GM19463 (cell line): ENCODE measurements at regions not wholly inside any gene's neighbourhood (a gene's known extent, or its start where the extent isn't known, plus 50 kb on each side); places are given as distances from the start of the nearest gene placed in this dataset.

Source experiments
- ATAC-seq: cut with Tn5 transposase; IDR thresholded peaks from one replicate; pipeline ENCODE4 v1.9.1; 2021; ENCODE audit warnings: mild to moderate bottlenecking, moderate library complexity; ENCODE audit not compliant: unreplicated experiment

GRCh38 chr1:90650401-90650800 lies 66.7 kb downstream of the BARHL2 start:
- ATAC-seq = no peak

- no peak for ATAC-seq
Measured at GRCh38 chr1:90640325-90640724, 76.8 kb downstream of the BARHL2 start.

GRCh38 chr1:90622666-90623065 lies 94.4 kb downstream of the BARHL2 start:
- no peak for ATAC-seq

GRCh38 chr1:90621986-90622385 lies 95.1 kb downstream of the BARHL2 start:
- no peak for ATAC-seq

GRCh38 chr1:90616395-90616794 lies 100.7 kb downstream of the BARHL2 start:
- no peak for ATAC-seq

GRCh38 chr1:90614872-90615271 lies 102.2 kb downstream of the BARHL2 start:
- no peak for ATAC-seq

- ATAC-seq = no peak
Measured at GRCh38 chr1:90613371-90613770, 103.7 kb downstream of the BARHL2 start.

- ATAC-seq = no peak
Measured at GRCh38 chr1:90612033-90612432, 105.1 kb downstream of the BARHL2 start.

GRCh38 chr1:90607736-90608135 lies 109.4 kb downstream of the BARHL2 start:
- no peak for ATAC-seq

- ATAC-seq = no peak
Measured at GRCh38 chr1:90605070-90605469, 112.0 kb downstream of the BARHL2 start.

- no peak for ATAC-seq
Measured at GRCh38 chr1:90593312-90593711, 123.8 kb downstream of the BARHL2 start.

- ATAC-seq = no peak
Measured at GRCh38 chr1:90591970-90592356, 125.1 kb downstream of the BARHL2 start.

- no peak for ATAC-seq
Measured at GRCh38 chr1:90591355-90591969, 125.6 kb downstream of the BARHL2 start.

GRCh38 chr1:90580176-90580575 lies 136.9 kb downstream of the BARHL2 start:
- no peak for ATAC-seq

- ATAC-seq = no peak
Measured at GRCh38 chr1:90579212-90579802, 137.8 kb downstream of the BARHL2 start.

- no peak for ATAC-seq
Measured at GRCh38 chr1:90574692-90575370, 142.3 kb downstream of the BARHL2 start.

GRCh38 chr1:90573736-90574135 lies 143.4 kb downstream of the BARHL2 start:
- ATAC-seq = no peak

GRCh38 chr1:90572446-90572845 lies 144.7 kb downstream of the BARHL2 start:
- ATAC-seq = no peak

- ATAC-seq = no peak
Measured at GRCh38 chr1:90568436-90568835, 148.7 kb downstream of the BARHL2 start.

- no peak for ATAC-seq
Measured at GRCh38 chr1:90564164-90564563, 152.9 kb downstream of the BARHL2 start.

GRCh38 chr1:90562892-90563291 lies 154.2 kb downstream of the BARHL2 start:
- ATAC-seq = no peak

GRCh38 chr1:90561911-90562310 lies 155.2 kb downstream of the BARHL2 start:
- no peak for ATAC-seq
